Esophagus muscularis mucosa (tissue), 4 donors: ENCODE measurements at regions not wholly inside any gene's neighbourhood (a gene's known extent, or its start where the extent isn't known, plus 50 kb on each side); places are given as distances from the start of the nearest gene placed in this dataset.

Experiments used
- DNase-seq: peaks from one replicate; pipeline ENCODE4 v3.0.0-alpha.2; 2017; ENCODE audit errors: extremely low spot score
- H3K27ac ChIP-seq, 4 donors: fragments of 200-600 bp; sonication (generic); replicated peaks in 1 of 4; 1 replicate in 3 of 4; 2 replicates in 1 of 4; pipeline ENCODE4 v1.5.1; 2016 to 2019; ENCODE audit warnings: mild to moderate bottlenecking in 1 of 4
- H3K27me3 ChIP-seq, 4 donors: fragments of 200-600 bp; sonication (generic); one replicate each; pipeline versions ENCODE4 v1.5.1 to v1.6.0; 2016 to 2019
- H3K36me3 ChIP-seq, 4 donors: fragments of 200-600 bp; sonication (generic); one replicate each; pipeline ENCODE4 v1.5.1; 2016 to 2019
- H3K4me1 ChIP-seq, 4 donors: fragments of 200-600 bp; sonication (generic); one replicate each; pipeline ENCODE4 v1.5.1; 2016 to 2019
- H3K4me3 ChIP-seq, 4 donors: fragments of 200-600 bp; sonication (generic); 1 replicate in 2 of 4; 2 replicates in 2 of 4; pipeline ENCODE4 v1.5.1; 2016 to 2019; ENCODE audit warnings: mild to moderate bottlenecking in 4 of 4, moderate library complexity in 1 of 4
- H3K9me3 ChIP-seq, 4 donors: fragments of 200-600 bp; sonication (generic); 1 replicate in 3 of 4; 2 replicates in 1 of 4; pipeline ENCODE4 v1.5.1; 2016 to 2019
- CTCF ChIP-seq, 3 experiments: fragments of 200-600 bp in 2 of 3; fragments of 450-650 bp in 1 of 3; sonication (generic) in 2 of 3; IDR thresholded peaks; one replicate each; pipeline ENCODE4 v1.5.1; 2017 to 2019; ENCODE audit warnings: antibody characterized with exemption in 3 of 3, mild to moderate bottlenecking in 2 of 3, moderate library complexity in 1 of 3
- EP300 ChIP-seq: sonication (generic); formaldehyde crosslinking; IDR thresholded peaks from one replicate; pipeline ENCODE4 v1.6.1; 2017; ENCODE audit warnings: antibody characterized with exemption
- POLR2A ChIP-seq: fragments of 450-650 bp; IDR thresholded peaks from one replicate; pipeline ENCODE4 v1.6.1; 2017; ENCODE audit warnings: antibody characterized with exemption, moderate library complexity, mild to moderate bottlenecking, low read depth
- POLR2AphosphoS5 ChIP-seq, 2 donors: sonication (generic); formaldehyde crosslinking; IDR thresholded peaks; one replicate each; pipeline ENCODE4 v1.6.1; 2017; ENCODE audit warnings: antibody characterized with exemption in 2 of 2
- WGBS: methylation state at CpG from one replicate; pipeline ENCODE4 v1.1.5; 2018; 5-methylcytosine and 5-hydroxymethylcytosine counted together
- intact Hi-C: fragments of 100-400 bp; cut with DNase I; formaldehyde crosslinking; loops from one replicate; pipeline ENCODE4 v1.15.1; 2023

DNA sequence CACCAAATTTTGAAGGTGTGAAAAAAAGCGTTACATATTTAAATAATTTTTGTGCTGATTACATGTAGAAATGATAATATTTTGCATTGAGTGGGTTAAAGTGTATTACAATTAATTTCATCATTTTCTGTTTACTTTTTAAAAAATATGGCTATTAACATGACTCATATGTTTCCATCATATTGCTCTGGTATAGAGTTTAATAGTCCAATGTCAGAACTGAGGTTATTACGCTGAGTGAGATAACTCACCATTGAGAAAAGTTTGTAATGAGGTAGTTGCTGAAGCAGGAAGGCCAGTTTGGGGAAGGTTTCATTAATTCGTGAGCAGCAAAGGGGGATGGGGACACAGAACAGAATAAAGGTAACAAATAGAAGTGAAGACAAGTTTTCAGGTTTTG lies 865.7 kb upstream of the MGAT4C start:
- H3K4me1 ChIP-seq = no peaks in the 10 kb centered on the region
- no peak for DNase-seq
- intact Hi-C loops = no loop called here
- no peaks in the 10 kb centered on the region for H3K36me3 ChIP-seq
- no peak overlapping the region for H3K4me3 ChIP-seq
- H3K27ac ChIP-seq = no peak overlapping the region
- WGBS = 71% methylated on average over 3 of the region's 3 CpGs
- H3K9me3 ChIP-seq = no peaks in the 10 kb centered on the region
- H3K27me3 ChIP-seq = no peaks in the 10 kb centered on the region
- TF ChIP-seq POLR2A = no peak
- TF ChIP-seq POLR2AphosphoS5 (IDR thresholded peaks at IDR 0.05) = no peak
- TF ChIP-seq EP300 = no peak
- no peak for TF ChIP-seq CTCF (IDR thresholded peaks at IDR 0.05)

GRCh38 chr12:87120440-87120839 lies 864.2 kb upstream of the MGAT4C start:
- intact Hi-C loops = no loop called here
- no peak for TF ChIP-seq POLR2A
- TF ChIP-seq EP300 = no peak
- TF ChIP-seq CTCF (IDR thresholded peaks at IDR 0.05) = no peak
- TF ChIP-seq POLR2AphosphoS5 (IDR thresholded peaks at IDR 0.05) = no peak
- H3K4me3 ChIP-seq = no peak overlapping the region
- H3K9me3 ChIP-seq = no peaks in the 10 kb centered on the region
- WGBS = 74% methylated on average over 3 of the region's 3 CpGs
- H3K27me3 ChIP-seq = no peaks in the 10 kb centered on the region
- no peaks in the 10 kb centered on the region for H3K4me1 ChIP-seq
- no peak overlapping the region for H3K27ac ChIP-seq
- DNase-seq = no peak
- no peaks in the 10 kb centered on the region for H3K36me3 ChIP-seq

DNA sequence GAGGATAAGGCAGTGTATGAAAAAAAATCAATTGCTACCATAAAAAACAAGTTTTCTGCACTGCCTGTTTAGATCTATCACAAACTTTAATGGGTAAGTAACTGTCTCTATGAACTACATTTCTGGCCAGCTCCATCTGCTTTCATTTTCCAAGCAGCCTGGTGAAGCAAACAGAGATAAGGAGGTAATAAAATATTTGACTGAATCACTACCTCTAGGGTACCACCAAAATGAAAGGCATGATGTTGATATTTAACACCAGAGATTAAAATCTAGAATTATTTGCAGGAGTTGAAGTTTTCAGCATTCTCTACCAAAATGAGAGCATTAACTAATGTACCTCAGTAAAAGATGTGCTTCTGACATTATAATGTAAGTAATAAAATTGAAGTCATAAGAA lies 863.5 kb upstream of the MGAT4C start:
- H3K4me3 ChIP-seq = no peak overlapping the region
- no peak for TF ChIP-seq CTCF (IDR thresholded peaks at IDR 0.05)
- TF ChIP-seq POLR2A = no peak
- no peak for TF ChIP-seq EP300
- TF ChIP-seq POLR2AphosphoS5 (IDR thresholded peaks at IDR 0.05) = no peak
- no peaks in the 10 kb centered on the region for H3K27me3 ChIP-seq
- intact Hi-C loops = no loop called here
- H3K27ac ChIP-seq = no peak overlapping the region
- no peaks in the 10 kb centered on the region for H3K4me1 ChIP-seq
- no peaks in the 10 kb centered on the region for H3K9me3 ChIP-seq
- no peak for DNase-seq
- H3K36me3 ChIP-seq = no peaks in the 10 kb centered on the region

- Histone ChIP-seq H3K36me3 (no peaks in the 10 kb centered on the region), H3K9me3 (no peaks in the 10 kb centered on the region), H3K4me3 (no peak overlapping the region), H3K27me3 (no peaks in the 10 kb centered on the region), H3K4me1 (no peaks in the 10 kb centered on the region), H3K27ac (no peak overlapping the region)
- 57% methylated on average over 1 of the region's 1 CpG for WGBS
- intact Hi-C loops = no loop called here
- TF ChIP-seq EP300 (no peak), CTCF (IDR thresholded peaks at IDR 0.05) (no peak)
- DNase-seq = no peak
These were observed 861.3 kb upstream of the MGAT4C start for GRCh38 chr12:87117526-87117925.

DNA sequence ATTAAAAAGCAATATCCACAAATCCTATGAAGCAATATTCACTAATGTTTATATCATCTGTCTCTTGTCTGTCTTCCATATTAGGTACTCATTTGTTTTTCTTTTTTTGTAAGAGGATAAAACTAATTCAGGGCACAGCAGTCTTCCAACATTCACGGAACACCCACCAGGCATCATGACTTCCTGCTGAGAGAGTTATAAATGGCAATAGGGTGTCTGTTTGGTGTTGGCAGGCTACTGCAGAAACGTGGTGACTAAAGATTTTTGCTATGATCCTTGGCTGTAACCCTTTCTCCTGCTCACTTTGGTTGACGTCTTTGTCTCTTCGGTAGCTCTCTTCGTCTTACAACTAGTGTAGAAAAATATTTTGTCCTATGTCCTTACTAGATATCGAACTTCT lies 860.6 kb upstream of the MGAT4C start:
- TF ChIP-seq CTCF (IDR thresholded peaks at IDR 0.05) (no peak), EP300 (no peak), POLR2A (no peak), POLR2AphosphoS5 (IDR thresholded peaks at IDR 0.05) (no peak)
- Histone ChIP-seq H3K4me3 (no peak overlapping the region), H3K27ac (no peak overlapping the region), H3K36me3 (no peaks in the 10 kb centered on the region), H3K27me3 (no peaks in the 10 kb centered on the region), H3K4me1 (no peaks in the 10 kb centered on the region), H3K9me3 (no peaks in the 10 kb centered on the region)
- no peak for DNase-seq
- 56% methylated on average over 6 of the region's 6 CpGs for WGBS
- intact Hi-C loops = no loop called here
